K562 (cell line): ENCODE measurements at regions not wholly inside any gene's neighbourhood (a gene's known extent, or its start where the extent isn't known, plus 50 kb on each side); places are given as distances from the start of the nearest gene placed in this dataset.

Experiments
- CHD7 ChIP-seq: fragments of 200-600 bp; sonication (generic); IDR thresholded peaks from one replicate; pipeline ENCODE4 v1.6.1; 2012; ENCODE audit warnings: mild to moderate bottlenecking, low read depth, low read length, inconsistent platforms
- PCBP2 ChIP-seq: fragments of 200-400 bp; formaldehyde crosslinking; IDR thresholded peaks from 2 replicates; pipeline ENCODE4 v1.6.1; 2018; ENCODE audit warnings: low read length, low read depth, mild to moderate bottlenecking, moderate library complexity; ENCODE audit not compliant: poor library complexity, severe bottlenecking
- RBM15 ChIP-seq: fragments of 200-400 bp; formaldehyde crosslinking; IDR thresholded peaks from 2 replicates; pipeline ENCODE4 v1.6.1; 2018; ENCODE audit warnings: mild to moderate bottlenecking, low read length, moderate library complexity; ENCODE audit not compliant: insufficient read depth
- ZNF655 ChIP-seq: fragments of 250-450 bp; sonication (Bioruptor Pico); IDR thresholded peaks from 2 replicates; pipeline ENCODE4 v1.5.0; 2021
- TF ChIP-seq, protein P1 (sequence below): fragments of 250-450 bp; sonication (Bioruptor Pico); IDR thresholded peaks from 2 replicates; pipeline ENCODE4 v1.8.0; 2021; ENCODE audit warnings: mild to moderate bottlenecking, moderate library complexity
- TF ChIP-seq, protein P2 (sequence below): sonication (generic); formaldehyde crosslinking; IDR thresholded peaks from 2 replicates; pipeline ENCODE4 v1.8.0; 2022; ENCODE audit warnings: mild to moderate bottlenecking, missing genetic modification reagents

DNA sequence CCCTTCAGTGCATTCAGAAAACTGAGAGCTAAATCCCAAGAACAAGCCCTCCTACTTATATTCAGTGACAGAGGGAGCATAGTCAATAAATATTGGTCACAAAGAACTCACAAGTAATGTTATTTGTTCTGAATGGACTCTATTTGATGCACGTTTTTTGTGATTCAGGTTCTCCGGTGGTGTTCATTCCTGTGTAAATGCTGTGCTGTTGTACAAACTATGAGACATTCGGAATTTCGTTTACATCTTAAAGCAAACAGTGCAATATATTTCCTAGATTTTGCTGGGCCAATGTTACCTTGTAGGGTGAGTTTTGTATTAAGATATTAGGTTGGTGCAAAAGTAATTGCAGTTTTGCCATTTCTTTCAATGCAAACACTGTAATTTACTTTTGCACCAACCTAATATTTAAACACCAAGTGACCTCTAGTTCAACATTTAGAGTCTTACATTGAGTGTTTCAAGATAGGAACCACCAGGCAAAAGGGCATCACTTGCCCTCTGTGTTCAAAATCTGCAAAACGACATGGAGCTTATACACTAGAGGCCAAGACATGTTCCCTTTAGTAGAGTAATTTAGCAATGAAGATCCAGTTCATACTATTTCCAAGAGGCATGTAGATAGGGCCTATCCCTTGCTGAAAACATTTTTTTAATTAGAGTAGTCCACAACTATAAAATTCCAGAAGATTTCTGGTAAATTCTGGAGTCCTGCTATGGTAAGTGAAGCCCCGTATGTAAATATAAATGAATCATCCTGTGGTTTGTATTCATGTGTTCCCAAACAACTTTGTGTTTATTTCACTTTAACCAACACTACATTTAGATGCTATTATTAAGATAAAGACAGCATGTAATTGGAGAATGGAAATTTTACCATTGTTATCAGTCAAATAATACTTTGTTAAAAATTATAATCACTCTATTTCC lies 444.0 kb upstream of the PTGER4 start (continued):
- TF ChIP-seq CHD7: no peak
- TF ChIP-seq, protein P1, sequence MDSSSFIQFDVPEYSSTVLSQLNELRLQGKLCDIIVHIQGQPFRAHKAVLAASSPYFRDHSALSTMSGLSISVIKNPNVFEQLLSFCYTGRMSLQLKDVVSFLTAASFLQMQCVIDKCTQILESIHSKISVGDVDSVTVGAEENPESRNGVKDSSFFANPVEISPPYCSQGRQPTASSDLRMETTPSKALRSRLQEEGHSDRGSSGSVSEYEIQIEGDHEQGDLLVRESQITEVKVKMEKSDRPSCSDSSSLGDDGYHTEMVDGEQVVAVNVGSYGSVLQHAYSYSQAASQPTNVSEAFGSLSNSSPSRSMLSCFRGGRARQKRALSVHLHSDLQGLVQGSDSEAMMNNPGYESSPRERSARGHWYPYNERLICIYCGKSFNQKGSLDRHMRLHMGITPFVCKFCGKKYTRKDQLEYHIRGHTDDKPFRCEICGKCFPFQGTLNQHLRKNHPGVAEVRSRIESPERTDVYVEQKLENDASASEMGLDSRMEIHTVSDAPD (CRISPR knock-in tag): no peak
- no peak for TF ChIP-seq PCBP2
- TF ChIP-seq, protein P2, sequence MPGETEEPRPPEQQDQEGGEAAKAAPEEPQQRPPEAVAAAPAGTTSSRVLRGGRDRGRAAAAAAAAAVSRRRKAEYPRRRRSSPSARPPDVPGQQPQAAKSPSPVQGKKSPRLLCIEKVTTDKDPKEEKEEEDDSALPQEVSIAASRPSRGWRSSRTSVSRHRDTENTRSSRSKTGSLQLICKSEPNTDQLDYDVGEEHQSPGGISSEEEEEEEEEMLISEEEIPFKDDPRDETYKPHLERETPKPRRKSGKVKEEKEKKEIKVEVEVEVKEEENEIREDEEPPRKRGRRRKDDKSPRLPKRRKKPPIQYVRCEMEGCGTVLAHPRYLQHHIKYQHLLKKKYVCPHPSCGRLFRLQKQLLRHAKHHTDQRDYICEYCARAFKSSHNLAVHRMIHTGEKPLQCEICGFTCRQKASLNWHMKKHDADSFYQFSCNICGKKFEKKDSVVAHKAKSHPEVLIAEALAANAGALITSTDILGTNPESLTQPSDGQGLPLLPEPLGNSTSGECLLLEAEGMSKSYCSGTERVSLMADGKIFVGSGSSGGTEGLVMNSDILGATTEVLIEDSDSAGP (CRISPR knock-in tag): no peak
- TF ChIP-seq ZNF655: no peak
- no peak for TF ChIP-seq RBM15
